Cardiac muscle cell (in vitro differentiated cells and primary cell): ENCODE measurements at regions not wholly inside any gene's neighbourhood (a gene's known extent, or its start where the extent isn't known, plus 50 kb on each side); places are given as distances from the start of the nearest gene placed in this dataset.

ENCODE experiments used
- DNase-seq, 2 donors: peaks; one replicate each; pipeline versions ENCODE4 v3.0.0 to v3.0.0-alpha.2; 2010 to 2017; ENCODE audit warnings: low read depth in 1 of 2, low spot score in 1 of 2
- H3K27ac ChIP-seq: fragments of 200-600 bp; sonication (generic); 2 replicates; pipeline ENCODE4 v1.5.1; 2016
- H3K27me3 ChIP-seq: fragments of 200-600 bp; sonication (generic); 2 replicates; pipeline ENCODE4 v1.6.0; 2016; ENCODE audit warnings: control low read depth
- H3K36me3 ChIP-seq: fragments of 200-600 bp; sonication (generic); 2 replicates; pipeline ENCODE4 v1.5.1; 2016; ENCODE audit warnings: control low read depth
- H3K4me1 ChIP-seq: fragments of 200-600 bp; sonication (generic); 2 replicates; pipeline ENCODE4 v1.8.1; 2017; ENCODE audit warnings: low read depth, mild to moderate bottlenecking, mixed run types
- H3K4me3 ChIP-seq: fragments of 200-600 bp; sonication (generic); 2 replicates; pipeline ENCODE4 v1.5.1; 2016; ENCODE audit warnings: mild to moderate bottlenecking
- H3K9me3 ChIP-seq: fragments of 200-600 bp; sonication (generic); 2 replicates; pipeline ENCODE4 v1.5.1; 2017; ENCODE audit warnings: low read depth, mild to moderate bottlenecking, control low read depth
- CTCF ChIP-seq: IDR thresholded peaks from 2 replicates; pipeline ENCODE4 v1.5.1; 2012; ENCODE audit warnings: low read depth, mild to moderate bottlenecking, low read length

DNA sequence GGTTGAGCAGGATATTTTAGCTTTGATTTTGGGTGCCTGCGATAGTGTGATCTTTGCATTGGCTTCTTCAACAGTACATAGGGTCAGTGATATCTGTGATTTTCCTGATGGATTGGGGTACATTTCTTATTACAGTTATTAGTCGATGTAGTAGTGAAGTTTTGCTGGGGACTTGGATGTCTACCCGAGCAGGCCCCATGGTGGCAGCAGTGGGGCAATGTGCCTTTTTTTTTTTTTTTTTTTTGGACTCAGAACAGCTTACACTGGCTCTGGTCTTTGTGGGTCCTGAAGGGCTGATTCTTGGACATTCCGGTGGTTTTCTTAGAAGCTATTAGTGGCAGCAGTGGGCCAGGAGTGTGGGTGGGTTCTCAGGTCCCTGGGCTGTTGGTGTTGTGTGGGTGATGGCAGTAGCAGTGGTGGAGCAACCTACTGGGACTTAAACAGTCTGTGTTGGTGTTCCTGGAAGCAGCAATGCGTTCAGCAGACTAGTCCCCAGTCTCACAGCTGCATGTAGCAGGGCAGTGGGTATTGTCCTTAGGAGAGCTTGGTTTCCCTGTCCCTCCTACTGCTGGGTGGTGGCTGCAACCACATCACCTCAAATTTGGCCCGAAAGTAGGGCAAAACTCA is 53.7 kb upstream of the SLC4A10 start:
- H3K4me3 ChIP-seq, result no peak overlapping the region
- TF ChIP-seq CTCF, result no peak
- DNase-seq, result no peak
- no peak overlapping the region for H3K27ac ChIP-seq
- H3K4me1 ChIP-seq, result no peaks in the 10 kb centered on the region
- no peaks in the 10 kb centered on the region for H3K9me3 ChIP-seq
- H3K27me3 ChIP-seq, result no peaks in the 10 kb centered on the region
- no peaks in the 10 kb centered on the region for H3K36me3 ChIP-seq

DNA sequence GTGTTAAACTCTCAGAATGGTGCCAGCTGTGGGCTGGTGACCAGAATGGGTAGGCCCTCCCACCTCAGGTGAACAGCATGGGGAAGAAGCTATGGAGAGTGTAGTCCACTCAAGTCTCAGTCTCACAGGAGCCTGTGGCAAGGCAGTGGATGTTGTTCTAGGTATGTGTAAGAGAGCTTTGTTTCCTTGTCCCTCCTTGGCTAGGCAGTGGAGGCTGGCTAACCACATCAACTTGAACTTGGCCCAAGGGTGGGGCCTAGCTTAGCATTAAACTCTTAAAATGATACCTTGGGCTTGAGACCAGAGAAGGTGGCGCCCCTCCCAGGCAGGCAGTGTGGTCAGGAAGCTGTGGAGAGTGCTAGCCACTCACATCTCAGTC is 53.2 kb upstream of the SLC4A10 start:
- Histone ChIP-seq H3K27me3 (no peaks in the 10 kb centered on the region), H3K9me3 (no peaks in the 10 kb centered on the region), H3K27ac (no peak overlapping the region), H3K36me3 (no peaks in the 10 kb centered on the region), H3K4me1 (no peaks in the 10 kb centered on the region), H3K4me3 (no peak overlapping the region)
- no peak for DNase-seq
- no peak for TF ChIP-seq CTCF
